ENCODE measurements at regions not wholly inside any gene's neighbourhood (a gene's known extent, or its start where the extent isn't known, plus 50 kb on each side); places are given as distances from the start of the nearest gene placed in this dataset.
A peak's percentile ranks its signal among the peaks of the same experiment; 100 is the strongest.

DNA sequence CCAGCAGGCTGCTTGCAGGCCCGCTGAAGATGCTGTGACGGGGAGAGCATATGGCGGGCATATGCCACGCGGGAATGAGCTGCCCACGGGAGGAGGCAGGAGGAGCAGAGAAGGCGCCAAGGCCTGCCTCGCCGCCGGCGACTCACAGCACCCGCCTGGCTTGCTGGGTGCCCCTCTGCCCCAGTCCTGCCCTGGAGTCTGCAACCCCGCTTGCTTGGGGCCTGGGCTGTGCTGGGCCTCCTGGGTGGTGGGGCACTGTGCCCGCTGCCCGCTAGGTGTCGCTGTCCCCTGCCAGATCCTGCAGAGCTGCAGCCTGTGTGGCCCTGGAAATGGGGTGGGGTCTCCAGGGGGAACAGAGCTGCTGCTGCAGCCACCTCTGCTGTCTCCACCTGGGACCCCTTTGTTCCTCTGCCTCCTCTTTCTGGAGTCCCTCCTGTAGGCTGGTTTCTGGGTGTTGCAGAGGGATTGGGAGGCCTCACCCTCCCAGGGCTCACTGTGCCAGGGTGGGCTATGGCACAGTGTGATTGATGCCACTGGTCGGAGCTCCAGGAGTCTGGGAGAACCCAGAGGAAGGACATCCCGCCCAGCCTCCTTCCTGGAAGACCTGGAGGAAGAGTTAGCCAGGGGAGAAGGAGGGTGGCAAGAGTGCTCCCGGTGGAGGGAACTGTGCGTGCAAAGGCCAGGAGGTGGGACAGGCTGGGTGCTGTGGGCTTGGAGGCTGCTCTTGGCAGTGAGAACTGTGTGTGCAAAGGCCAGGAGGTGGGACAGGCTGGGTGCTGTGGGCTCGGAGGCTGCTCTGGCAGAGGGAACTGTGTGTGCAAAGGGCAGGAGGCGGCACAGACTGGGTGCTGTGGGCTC is 141.0 kb upstream of the CIBAR2 start:
- TF ChIP-seq EP300 (IDR thresholded peaks at IDR 0.05; ENCODE audit: low read depth) (no peak), POLR2A (IDR thresholded peaks at IDR 0.05) (no peak)
- TF ChIP-seq, protein P1, sequence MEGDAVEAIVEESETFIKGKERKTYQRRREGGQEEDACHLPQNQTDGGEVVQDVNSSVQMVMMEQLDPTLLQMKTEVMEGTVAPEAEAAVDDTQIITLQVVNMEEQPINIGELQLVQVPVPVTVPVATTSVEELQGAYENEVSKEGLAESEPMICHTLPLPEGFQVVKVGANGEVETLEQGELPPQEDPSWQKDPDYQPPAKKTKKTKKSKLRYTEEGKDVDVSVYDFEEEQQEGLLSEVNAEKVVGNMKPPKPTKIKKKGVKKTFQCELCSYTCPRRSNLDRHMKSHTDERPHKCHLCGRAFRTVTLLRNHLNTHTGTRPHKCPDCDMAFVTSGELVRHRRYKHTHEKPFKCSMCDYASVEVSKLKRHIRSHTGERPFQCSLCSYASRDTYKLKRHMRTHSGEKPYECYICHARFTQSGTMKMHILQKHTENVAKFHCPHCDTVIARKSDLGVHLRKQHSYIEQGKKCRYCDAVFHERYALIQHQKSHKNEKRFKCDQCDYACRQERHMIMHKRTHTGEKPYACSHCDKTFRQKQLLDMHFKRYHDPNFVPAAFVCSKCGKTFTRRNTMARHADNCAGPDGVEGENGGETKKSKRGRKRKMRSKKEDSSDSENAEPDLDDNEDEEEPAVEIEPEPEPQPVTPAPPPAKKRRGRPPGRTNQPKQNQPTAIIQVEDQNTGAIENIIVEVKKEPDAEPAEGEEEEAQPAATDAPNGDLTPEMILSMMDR (IDR thresholded peaks at IDR 0.05), result peak; percentile 75 to 96 (median 94)
